ENCODE measurements at regions not wholly inside any gene's neighbourhood (a gene's known extent, or its start where the extent isn't known, plus 50 kb on each side); places are given as distances from the start of the nearest gene placed in this dataset.

DNA sequence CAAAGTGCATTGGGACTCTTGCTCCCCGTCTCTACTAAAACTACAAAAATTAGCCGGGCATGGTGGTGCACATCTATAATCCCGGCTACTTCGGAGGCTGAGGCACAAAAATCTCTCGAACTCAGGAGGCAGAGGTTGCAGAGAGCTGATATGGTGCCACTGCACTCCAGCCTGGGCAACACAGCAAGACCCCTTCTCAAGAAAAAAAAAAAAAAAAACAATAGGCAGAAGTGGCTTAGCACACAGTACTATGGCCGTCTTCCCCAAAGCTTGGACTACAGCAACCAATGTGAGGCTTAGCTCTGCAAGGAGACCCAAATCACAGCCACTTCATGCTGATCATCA, 162.8 kb upstream of the PRDX4 start:
- no peak overlapping the region for H4K5ac ChIP-seq (ENCODE audit: low read depth, low read length)
- no peak overlapping the region for H2AK9ac ChIP-seq (replicated peaks; ENCODE audit: low read depth, low read length, poor library complexity)
- H3K27me3 ChIP-seq (ENCODE audit: control insufficient read depth, insufficient read depth, low read length) = no peaks in the 10 kb centered on the region
- H2AFZ ChIP-seq (replicated peaks; ENCODE audit: low read length, poor library complexity) = no peak overlapping the region
- H3K4ac ChIP-seq (ENCODE audit: low read depth, low read length) = no peak overlapping the region
- no peak overlapping the region for H3K4me3 ChIP-seq (ENCODE audit: insufficient read depth, low read depth, low read length)
- H4K8ac ChIP-seq (ENCODE audit: low read depth in 2 of 2, low read length in 2 of 2) = no peak overlapping the region
- no peak overlapping the region for H3K9ac ChIP-seq (ENCODE audit: low read depth, low read length)
- no peak overlapping the region for H3K14ac ChIP-seq (replicated peaks; ENCODE audit: low read depth, low read length)
- no peak overlapping the region for H4K91ac ChIP-seq (ENCODE audit: insufficient read depth, low read depth, low read length)
- H3K27ac ChIP-seq (ENCODE audit: insufficient read depth, low read length) = no peak overlapping the region
- no peaks in the 10 kb centered on the region for H3K9me1 ChIP-seq (ENCODE audit: insufficient read depth, low read length)
- H2BK20ac ChIP-seq (ENCODE audit: low read depth, low read length) = no peak overlapping the region
- no peak for DNase-seq
- dilution Hi-C loops (cut with HindIII; ENCODE audit: low sequenced_read_pairs, unreplicated experiment) = no loop called here
- no peak overlapping the region for H3K23ac ChIP-seq (ENCODE audit: low read depth, low read length)
- in situ Hi-C loops (cut with MboI; ENCODE audit: low sequenced_read_pairs) = no loop called here
- H3K36me3 ChIP-seq (ENCODE audit: control insufficient read depth, insufficient read depth, low read length) = no peaks in the 10 kb centered on the region
- H3K18ac ChIP-seq (ENCODE audit: low read depth, low read length) = no peak overlapping the region
- WGBS, 2 experiments (ENCODE audit: extremely low coverage in 2 of 2, insufficient read length in 1 of 2) = 89% methylated on average over 3 of the region's 6 CpGs; no CpG with 5 or more reads in 1 of the 2 experiments
- H3K56ac ChIP-seq (ENCODE audit: extremely low read depth, insufficient read depth, low read length) = no peak overlapping the region
- H3K4me1 ChIP-seq (ENCODE audit: control insufficient read depth, insufficient read depth, low read length) = no peaks in the 10 kb centered on the region
- no peak overlapping the region for H2BK120ac ChIP-seq (ENCODE audit: low read depth, low read length)
- no peaks in the 10 kb centered on the region for H3K9me3 ChIP-seq (ENCODE audit: control insufficient read depth, insufficient read depth, low read length)
- H2AK5ac ChIP-seq (ENCODE audit: low read depth, low read length) = no peak overlapping the region
- H2BK15ac ChIP-seq (ENCODE audit: low read depth, low read length) = no peak overlapping the region
- H4K20me1 ChIP-seq (ENCODE audit: insufficient read depth, low read length) = no peaks in the 10 kb centered on the region
- H3K79me1 ChIP-seq (ENCODE audit: low read depth in 1 of 2, low read length in 2 of 2) = no peaks in the 10 kb centered on the region
- CTCF ChIA-PET = no interaction called here
- BruUV-seq (replicated peaks) = no TSS peak
- POLR2A ChIA-PET (ENCODE audit: unreplicated experiment) = no interaction called here
- no peak overlapping the region for H2BK5ac ChIP-seq (ENCODE audit: low read depth, low read length, poor library complexity, severe bottlenecking)
- ATAC-seq (ENCODE audit: low read depth) = no peak
- H3K4me2 ChIP-seq (ENCODE audit: low read depth, low read length) = no peak overlapping the region
- intact Hi-C loops (cut with micrococcal nuclease) = no loop called here
- TF ChIP-seq, protein P1, sequence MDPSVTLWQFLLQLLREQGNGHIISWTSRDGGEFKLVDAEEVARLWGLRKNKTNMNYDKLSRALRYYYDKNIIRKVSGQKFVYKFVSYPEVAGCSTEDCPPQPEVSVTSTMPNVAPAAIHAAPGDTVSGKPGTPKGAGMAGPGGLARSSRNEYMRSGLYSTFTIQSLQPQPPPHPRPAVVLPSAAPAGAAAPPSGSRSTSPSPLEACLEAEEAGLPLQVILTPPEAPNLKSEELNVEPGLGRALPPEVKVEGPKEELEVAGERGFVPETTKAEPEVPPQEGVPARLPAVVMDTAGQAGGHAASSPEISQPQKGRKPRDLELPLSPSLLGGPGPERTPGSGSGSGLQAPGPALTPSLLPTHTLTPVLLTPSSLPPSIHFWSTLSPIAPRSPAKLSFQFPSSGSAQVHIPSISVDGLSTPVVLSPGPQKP (IDR thresholded peaks at IDR 0.05; ENCODE audit: borderline replicate concordance, low read depth, low read length) = no peak
- no peak for TF ChIP-seq MXI1 (IDR thresholded peaks at IDR 0.05; ENCODE audit: borderline replicate concordance, low read depth, low read length)
- no peak for TF ChIP-seq CEBPB (IDR thresholded peaks at IDR 0.05; ENCODE audit: low read depth, low read length)
- TF ChIP-seq RFX5 (IDR thresholded peaks at IDR 0.05; ENCODE audit: low read depth, low read length) = no peak
- no peak for TF ChIP-seq BHLHE40 (IDR thresholded peaks at IDR 0.05; ENCODE audit: low read depth, low read length)
- no peak for TF ChIP-seq SMC3 (IDR thresholded peaks at IDR 0.05; ENCODE audit: low read depth, low read length)
- TF ChIP-seq, protein P2, sequence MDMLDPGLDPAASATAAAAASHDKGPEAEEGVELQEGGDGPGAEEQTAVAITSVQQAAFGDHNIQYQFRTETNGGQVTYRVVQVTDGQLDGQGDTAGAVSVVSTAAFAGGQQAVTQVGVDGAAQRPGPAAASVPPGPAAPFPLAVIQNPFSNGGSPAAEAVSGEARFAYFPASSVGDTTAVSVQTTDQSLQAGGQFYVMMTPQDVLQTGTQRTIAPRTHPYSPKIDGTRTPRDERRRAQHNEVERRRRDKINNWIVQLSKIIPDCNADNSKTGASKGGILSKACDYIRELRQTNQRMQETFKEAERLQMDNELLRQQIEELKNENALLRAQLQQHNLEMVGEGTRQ (IDR thresholded peaks at IDR 0.05; ENCODE audit: low read depth, low read length) = no peak
- no peak for TF ChIP-seq POLR2A (IDR thresholded peaks at IDR 0.05; ENCODE audit: low read depth, low read length)
- TF ChIP-seq RAD21 (IDR thresholded peaks at IDR 0.05; ENCODE audit: low read length) = no peak
- no peak for TF ChIP-seq CHD1 (IDR thresholded peaks at IDR 0.05; ENCODE audit: low read depth, low read length)
- no peak for TF ChIP-seq MAFK (IDR thresholded peaks at IDR 0.05; ENCODE audit: low read depth, low read length)
- no peak for TF ChIP-seq FOS (IDR thresholded peaks at IDR 0.05; ENCODE audit: low read depth, low read length)
- no peak for TF ChIP-seq RCOR1 (IDR thresholded peaks at IDR 0.05; ENCODE audit: insufficient replicate concordance, low read length)
- TF ChIP-seq MAZ (IDR thresholded peaks at IDR 0.05; ENCODE audit: borderline replicate concordance, low read depth, low read length) = no peak
- TF ChIP-seq, protein P3, sequence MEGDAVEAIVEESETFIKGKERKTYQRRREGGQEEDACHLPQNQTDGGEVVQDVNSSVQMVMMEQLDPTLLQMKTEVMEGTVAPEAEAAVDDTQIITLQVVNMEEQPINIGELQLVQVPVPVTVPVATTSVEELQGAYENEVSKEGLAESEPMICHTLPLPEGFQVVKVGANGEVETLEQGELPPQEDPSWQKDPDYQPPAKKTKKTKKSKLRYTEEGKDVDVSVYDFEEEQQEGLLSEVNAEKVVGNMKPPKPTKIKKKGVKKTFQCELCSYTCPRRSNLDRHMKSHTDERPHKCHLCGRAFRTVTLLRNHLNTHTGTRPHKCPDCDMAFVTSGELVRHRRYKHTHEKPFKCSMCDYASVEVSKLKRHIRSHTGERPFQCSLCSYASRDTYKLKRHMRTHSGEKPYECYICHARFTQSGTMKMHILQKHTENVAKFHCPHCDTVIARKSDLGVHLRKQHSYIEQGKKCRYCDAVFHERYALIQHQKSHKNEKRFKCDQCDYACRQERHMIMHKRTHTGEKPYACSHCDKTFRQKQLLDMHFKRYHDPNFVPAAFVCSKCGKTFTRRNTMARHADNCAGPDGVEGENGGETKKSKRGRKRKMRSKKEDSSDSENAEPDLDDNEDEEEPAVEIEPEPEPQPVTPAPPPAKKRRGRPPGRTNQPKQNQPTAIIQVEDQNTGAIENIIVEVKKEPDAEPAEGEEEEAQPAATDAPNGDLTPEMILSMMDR (conservative IDR thresholded peaks at IDR 0.05; ENCODE audit: low read depth, low read length) = no peak
- TF ChIP-seq NFE2L2 (IDR thresholded peaks at IDR 0.05; ENCODE audit: low read depth, low read length) = no peak
